ENCODE measurements at regions not wholly inside any gene's neighbourhood (a gene's known extent, or its start where the extent isn't known, plus 50 kb on each side); places are given as distances from the start of the nearest gene placed in this dataset.
"Not testable (repeated sequence)": the region's sequence is repeated elsewhere in the genome, so short reads cannot be mapped to it uniquely, and the experiment has no call there.

DNA sequence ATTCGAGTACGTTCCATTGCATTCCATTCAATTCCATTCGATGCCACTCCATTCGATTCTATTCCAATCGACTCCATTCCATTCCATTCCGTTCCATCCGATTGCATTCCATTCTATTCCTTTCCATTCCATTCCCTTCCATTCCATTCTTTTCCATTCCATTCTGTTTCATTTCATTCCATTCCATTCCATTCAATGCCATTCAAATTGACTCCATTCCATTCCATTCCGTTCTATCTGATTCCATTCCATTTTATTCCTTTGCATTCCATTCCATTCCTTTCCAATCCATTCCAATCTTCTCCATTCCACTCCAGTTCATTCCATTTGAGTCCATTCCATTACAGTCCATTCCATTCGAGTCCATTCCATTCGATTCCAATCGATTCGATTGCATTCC is 2580.0 kb upstream of the TPTE start:
- H3K27me3 ChIP-seq (replicated peaks; ENCODE audit: control insufficient read depth, insufficient read depth, low read length); H3K4me3 ChIP-seq (ENCODE audit: low read length); H3K36me3 ChIP-seq (ENCODE audit: control insufficient read depth, insufficient read depth, low read length, severe bottlenecking); H3K9ac ChIP-seq (ENCODE audit: low read length); H3K4me1 ChIP-seq (ENCODE audit: control insufficient read depth, insufficient read depth, low read length); DNase-seq (ENCODE audit: low read depth): not testable (repeated sequence)
- peaks cover 89% of the 10 kb centered on the region for H3K9me3 ChIP-seq (ENCODE audit: control insufficient read depth, low read length)

DNA sequence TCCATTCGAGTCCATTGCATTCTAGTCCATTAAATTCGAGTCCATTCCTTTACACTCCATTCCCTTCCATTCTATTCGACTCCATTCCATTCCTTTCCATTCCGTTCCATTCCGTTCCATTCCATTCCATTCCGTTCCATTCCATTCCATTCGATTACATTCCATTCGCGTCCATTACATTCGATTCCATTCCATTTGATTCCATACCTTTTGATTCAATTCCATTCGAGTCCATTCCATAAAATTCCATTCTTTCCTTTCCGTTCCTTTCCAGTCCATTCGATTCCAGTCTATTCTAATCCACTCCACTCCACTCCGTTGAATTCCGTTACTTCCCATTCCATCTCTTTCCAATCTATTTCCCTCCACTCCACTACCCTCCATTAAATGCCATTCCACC is 2579.2 kb upstream of the TPTE start:
- H3K27me3 ChIP-seq (replicated peaks; ENCODE audit: control insufficient read depth, insufficient read depth, low read length); DNase-seq (ENCODE audit: low read depth); H3K9ac ChIP-seq (ENCODE audit: low read length); H3K36me3 ChIP-seq (ENCODE audit: control insufficient read depth, insufficient read depth, low read length, severe bottlenecking); H3K4me1 ChIP-seq (ENCODE audit: control insufficient read depth, insufficient read depth, low read length); H3K4me3 ChIP-seq (ENCODE audit: low read length): not testable (repeated sequence)
- H3K9me3 ChIP-seq (ENCODE audit: control insufficient read depth, low read length): peaks cover 91% of the 10 kb centered on the region

DNA sequence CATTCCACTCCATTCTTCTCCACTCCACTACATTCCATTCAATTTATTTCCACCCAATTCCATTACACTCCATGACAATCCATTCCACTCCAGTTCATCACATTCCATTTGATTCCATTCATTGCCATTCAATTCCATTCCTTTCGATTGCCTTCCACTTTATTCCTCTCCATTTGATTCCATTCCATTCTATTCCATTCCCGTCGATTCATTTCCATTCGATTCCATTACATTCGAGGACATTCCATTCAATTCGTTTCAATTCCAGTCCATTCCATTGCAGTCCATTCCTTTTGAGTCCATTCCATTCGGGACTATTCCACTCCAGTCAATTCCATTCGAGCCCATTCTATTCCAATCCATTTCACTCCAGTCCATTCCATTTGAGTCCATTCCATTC is 2577.8 kb upstream of the TPTE start:
- not testable (repeated sequence) for H3K36me3 ChIP-seq (ENCODE audit: control insufficient read depth, insufficient read depth, low read length, severe bottlenecking)

DNA sequence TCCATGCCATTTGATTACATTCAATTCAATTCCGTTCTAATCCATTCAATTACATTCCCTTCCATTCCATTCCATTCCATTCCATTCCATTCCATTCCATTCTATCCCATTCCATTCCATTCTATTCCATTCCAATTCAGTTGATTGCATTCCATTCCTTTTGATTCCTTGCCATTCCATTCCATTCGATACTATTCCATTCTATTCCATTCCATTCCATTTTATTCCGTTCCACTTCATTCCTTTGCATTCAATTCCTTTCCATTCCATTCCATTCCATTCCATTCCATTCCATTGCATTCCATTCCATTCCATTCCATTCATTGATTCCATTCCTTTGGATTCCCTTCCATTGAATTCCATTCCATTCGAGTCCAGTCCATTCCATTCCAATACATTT is 2574.0 kb upstream of the TPTE start:
- no peaks in the 10 kb centered on the region for H3K27me3 ChIP-seq (replicated peaks; ENCODE audit: control insufficient read depth, insufficient read depth, low read length)
- peaks cover 92% of the 10 kb centered on the region for H3K9me3 ChIP-seq (ENCODE audit: control insufficient read depth, low read length)
- H3K9ac ChIP-seq (ENCODE audit: low read length): no peak overlapping the region
- no peak overlapping the region for H3K4me3 ChIP-seq (ENCODE audit: low read length)
- DNase-seq (ENCODE audit: low read depth): no peak
- no peaks in the 10 kb centered on the region for H3K4me1 ChIP-seq (ENCODE audit: control insufficient read depth, insufficient read depth, low read length)
- no peaks in the 10 kb centered on the region for H3K36me3 ChIP-seq (ENCODE audit: control insufficient read depth, insufficient read depth, low read length, severe bottlenecking)

More for the DNA sequence above, 2577.8 kb upstream of the TPTE start:
- peaks cover 90% of the 10 kb centered on the region for H3K9me3 ChIP-seq (ENCODE audit: control insufficient read depth, low read length)
- not testable (repeated sequence) for H3K4me3 ChIP-seq (ENCODE audit: low read length); H3K27me3 ChIP-seq (replicated peaks; ENCODE audit: control insufficient read depth, insufficient read depth, low read length); H3K4me1 ChIP-seq (ENCODE audit: control insufficient read depth, insufficient read depth, low read length); H3K9ac ChIP-seq (ENCODE audit: low read length); DNase-seq (ENCODE audit: low read depth)

DNA sequence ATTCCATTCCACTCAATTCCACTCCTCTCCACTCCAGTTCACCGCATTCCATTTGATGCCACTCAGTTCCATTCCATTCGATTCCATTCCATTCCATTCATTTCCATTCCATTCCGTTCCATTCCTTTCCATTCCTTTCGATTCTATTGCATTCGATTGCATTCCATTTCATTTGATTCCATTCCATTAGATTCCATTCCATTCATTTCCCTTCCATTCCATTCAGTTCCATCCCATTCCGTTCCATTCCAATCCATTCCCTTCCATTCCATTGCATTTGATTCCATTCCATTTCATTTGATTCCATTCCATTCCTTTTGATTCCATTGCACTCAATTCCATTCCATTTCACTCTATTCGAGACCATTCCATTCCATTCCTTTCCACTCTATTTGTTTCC is 2572.7 kb upstream of the TPTE start:
- not testable (repeated sequence) for H3K36me3 ChIP-seq (ENCODE audit: control insufficient read depth, insufficient read depth, low read length, severe bottlenecking); H3K4me1 ChIP-seq (ENCODE audit: control insufficient read depth, insufficient read depth, low read length); H3K4me3 ChIP-seq (ENCODE audit: low read length); H3K9ac ChIP-seq (ENCODE audit: low read length); H3K27me3 ChIP-seq (replicated peaks; ENCODE audit: control insufficient read depth, insufficient read depth, low read length); DNase-seq (ENCODE audit: low read depth)
- H3K9me3 ChIP-seq (ENCODE audit: control insufficient read depth, low read length): peaks cover 91% of the 10 kb centered on the region

DNA sequence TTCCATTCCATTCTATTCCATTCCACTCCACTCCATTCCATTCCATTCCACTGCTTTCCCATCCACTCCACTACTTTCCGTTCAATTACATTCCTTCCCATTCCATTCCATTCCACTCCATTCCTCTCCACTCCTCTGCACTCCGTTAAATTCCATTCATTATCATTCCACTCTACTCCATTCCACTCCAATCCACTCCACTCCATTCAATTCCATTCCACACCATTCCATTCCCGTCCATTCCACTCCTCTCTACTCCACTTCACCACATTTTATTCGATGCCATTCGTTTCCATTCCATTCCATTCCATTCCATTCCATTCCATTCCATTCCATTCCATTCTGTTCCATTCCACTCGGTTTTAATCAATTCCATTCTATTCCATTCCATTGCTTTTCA is 2571.5 kb upstream of the TPTE start:
- not testable (repeated sequence) for H3K36me3 ChIP-seq (ENCODE audit: control insufficient read depth, insufficient read depth, low read length, severe bottlenecking); H3K27me3 ChIP-seq (replicated peaks; ENCODE audit: control insufficient read depth, insufficient read depth, low read length); H3K9ac ChIP-seq (ENCODE audit: low read length); DNase-seq (ENCODE audit: low read depth); H3K4me3 ChIP-seq (ENCODE audit: low read length); H3K4me1 ChIP-seq (ENCODE audit: control insufficient read depth, insufficient read depth, low read length)
- H3K9me3 ChIP-seq (ENCODE audit: control insufficient read depth, low read length): peaks cover 91% of the 10 kb centered on the region

DNA sequence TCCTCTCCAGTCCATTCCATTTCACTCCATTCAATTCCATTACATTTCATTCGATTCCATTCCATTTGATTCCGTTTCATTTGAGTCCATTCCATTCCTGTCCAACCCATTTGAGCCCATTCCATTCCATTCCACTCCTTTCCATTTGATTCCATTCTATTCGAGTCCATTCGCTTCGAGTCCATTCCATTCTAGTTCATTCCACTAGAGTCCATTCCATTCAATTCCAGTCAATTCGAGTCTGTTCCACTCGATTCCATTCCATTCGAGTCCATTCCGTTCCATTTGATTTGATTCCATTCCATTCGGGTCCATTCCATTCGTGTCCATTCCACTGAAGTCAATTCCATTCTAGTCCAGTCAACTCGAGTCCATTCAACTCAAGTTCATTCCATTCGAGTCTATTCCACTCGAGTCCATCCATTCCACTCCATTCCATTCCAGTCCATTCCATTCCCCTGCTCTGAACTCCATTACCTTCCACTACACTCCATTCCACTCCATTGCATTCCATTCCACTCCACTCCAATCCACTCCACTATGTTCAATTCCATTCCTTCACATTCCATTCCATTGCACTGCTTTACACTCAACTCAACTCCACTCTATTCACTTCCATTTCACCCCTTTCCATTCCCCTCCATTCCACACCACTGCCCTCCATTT is 2569.4 kb upstream of the TPTE start:
- Histone ChIP-seq H3K9ac (ENCODE audit: low read length) (no peak overlapping the region), H3K9me3 (ENCODE audit: control insufficient read depth, low read length) (peaks cover 86% of the 10 kb centered on the region), H3K4me1 (ENCODE audit: control insufficient read depth, insufficient read depth, low read length) (no peaks in the 10 kb centered on the region), H3K27me3 (replicated peaks; ENCODE audit: control insufficient read depth, insufficient read depth, low read length) (no peaks in the 10 kb centered on the region), H3K36me3 (ENCODE audit: control insufficient read depth, insufficient read depth, low read length, severe bottlenecking) (no peaks in the 10 kb centered on the region), H3K4me3 (ENCODE audit: low read length) (no peak overlapping the region)
- no peak for DNase-seq (ENCODE audit: low read depth)

DNA sequence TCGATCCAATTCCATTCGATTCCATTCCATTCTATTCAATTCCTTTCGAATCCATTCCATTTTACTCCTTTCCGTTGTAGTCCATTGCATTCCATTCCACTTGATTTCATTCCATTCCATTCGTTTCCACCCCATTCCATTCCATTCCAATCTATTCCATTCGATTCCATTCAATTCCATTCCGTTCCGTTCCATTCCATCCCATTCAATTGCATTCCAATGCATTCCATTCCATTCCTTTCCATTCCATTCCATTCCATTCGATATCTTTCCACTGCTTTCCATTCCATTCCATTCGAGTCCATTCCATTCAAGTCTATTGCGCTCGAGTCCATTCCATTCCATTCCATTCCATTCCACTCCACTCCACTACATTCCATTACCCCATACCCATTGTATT is 2568.7 kb upstream of the TPTE start:
- Histone ChIP-seq H3K9me3 (ENCODE audit: control insufficient read depth, low read length) (peaks cover 83% of the 10 kb centered on the region), H3K4me1 (ENCODE audit: control insufficient read depth, insufficient read depth, low read length) (no peaks in the 10 kb centered on the region), H3K9ac (ENCODE audit: low read length) (no peak overlapping the region), H3K27me3 (replicated peaks; ENCODE audit: control insufficient read depth, insufficient read depth, low read length) (no peaks in the 10 kb centered on the region), H3K36me3 (ENCODE audit: control insufficient read depth, insufficient read depth, low read length, severe bottlenecking) (no peaks in the 10 kb centered on the region), H3K4me3 (ENCODE audit: low read length) (no peak overlapping the region)
- no peak for DNase-seq (ENCODE audit: low read depth)

DNA sequence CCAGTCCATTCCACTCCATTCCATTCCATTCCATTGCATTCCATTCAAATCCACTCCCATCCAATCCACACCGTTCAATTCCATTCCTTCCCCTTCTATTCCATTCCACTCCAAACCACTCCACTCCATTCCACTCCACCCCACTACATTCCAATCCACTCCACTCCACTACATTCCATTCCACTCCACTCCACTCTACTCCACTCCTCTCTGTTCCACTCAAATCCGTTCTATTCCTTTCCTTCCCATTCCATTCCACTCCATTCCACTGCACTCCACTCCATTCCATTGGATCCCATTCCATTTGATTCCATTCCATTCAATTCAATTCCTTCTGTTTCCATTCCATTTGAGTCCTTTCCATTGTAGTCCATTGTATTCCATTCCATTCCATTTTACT is 2568.3 kb upstream of the TPTE start:
- no peaks in the 10 kb centered on the region for H3K36me3 ChIP-seq (ENCODE audit: control insufficient read depth, insufficient read depth, low read length, severe bottlenecking)
- no peak overlapping the region for H3K4me3 ChIP-seq (ENCODE audit: low read length)
- no peak overlapping the region for H3K9ac ChIP-seq (ENCODE audit: low read length)
- H3K27me3 ChIP-seq (replicated peaks; ENCODE audit: control insufficient read depth, insufficient read depth, low read length): no peaks in the 10 kb centered on the region
- H3K9me3 ChIP-seq (ENCODE audit: control insufficient read depth, low read length): peaks cover 83% of the 10 kb centered on the region
- no peaks in the 10 kb centered on the region for H3K4me1 ChIP-seq (ENCODE audit: control insufficient read depth, insufficient read depth, low read length)
- DNase-seq (ENCODE audit: low read depth): no peak

DNA sequence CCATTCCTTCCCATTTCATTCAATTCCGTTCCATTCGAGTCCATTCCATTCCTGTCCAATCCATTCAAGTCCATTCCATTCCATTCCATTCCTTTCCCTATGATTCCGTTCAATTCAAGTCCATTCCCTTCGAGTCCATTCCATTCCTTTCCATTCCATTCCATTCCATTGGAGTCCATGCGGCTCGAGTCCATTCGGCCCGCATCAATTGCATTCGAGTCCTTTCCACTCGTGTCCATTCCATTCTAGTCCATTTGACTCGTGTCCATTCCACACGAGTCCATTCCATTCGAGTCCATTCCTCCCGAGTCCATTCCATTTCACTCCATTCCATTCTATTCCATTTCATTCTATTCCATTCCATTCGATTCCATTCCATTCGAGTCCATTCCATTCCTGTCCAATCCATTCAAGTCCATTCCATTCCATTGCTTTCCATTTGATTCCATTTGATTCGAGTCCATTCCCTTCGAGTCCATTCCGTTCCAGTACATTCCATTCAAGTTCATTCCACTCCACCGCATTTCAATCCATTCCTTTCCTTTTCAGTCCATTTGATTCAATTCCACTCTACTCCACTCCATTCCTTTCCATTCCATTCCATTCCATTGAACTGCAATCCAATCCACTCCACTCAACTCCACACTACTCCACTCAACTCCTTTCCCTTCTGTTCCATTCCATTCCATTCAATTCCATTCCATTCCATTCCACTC is 2565.9 kb upstream of the TPTE start:
- not testable (repeated sequence) for DNase-seq (ENCODE audit: low read depth); H3K4me3 ChIP-seq (ENCODE audit: low read length)
- peaks cover 70% of the 10 kb centered on the region for H3K9me3 ChIP-seq (ENCODE audit: control insufficient read depth, low read length)

DNA sequence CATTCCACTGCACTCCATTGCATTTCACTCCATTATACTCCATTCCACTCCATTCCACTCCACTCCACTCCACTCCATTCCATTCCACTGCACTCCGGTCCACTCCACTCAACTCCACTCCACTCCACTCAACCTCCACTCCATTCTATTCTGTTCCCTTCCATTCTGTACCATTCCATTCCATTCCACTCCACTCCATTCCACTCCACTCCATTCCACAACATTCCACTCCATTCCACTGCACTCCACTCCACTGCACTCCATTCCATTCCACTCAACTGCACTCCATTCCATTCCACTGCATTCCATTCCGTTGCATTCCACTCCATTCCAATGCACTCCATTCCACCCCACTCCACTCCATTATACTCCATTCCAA is 2565.3 kb upstream of the TPTE start:
- H3K36me3 ChIP-seq (ENCODE audit: control insufficient read depth, insufficient read depth, low read length, severe bottlenecking); H3K9ac ChIP-seq (ENCODE audit: low read length); H3K27me3 ChIP-seq (replicated peaks; ENCODE audit: control insufficient read depth, insufficient read depth, low read length); DNase-seq (ENCODE audit: low read depth); H3K4me1 ChIP-seq (ENCODE audit: control insufficient read depth, insufficient read depth, low read length); H3K4me3 ChIP-seq (ENCODE audit: low read length): not testable (repeated sequence)
- H3K9me3 ChIP-seq (ENCODE audit: control insufficient read depth, low read length): peaks cover 70% of the 10 kb centered on the region

More for the DNA sequence above, 2565.9 kb upstream of the TPTE start:
- H3K4me1 ChIP-seq (ENCODE audit: control insufficient read depth, insufficient read depth, low read length); H3K9ac ChIP-seq (ENCODE audit: low read length); H3K36me3 ChIP-seq (ENCODE audit: control insufficient read depth, insufficient read depth, low read length, severe bottlenecking); H3K27me3 ChIP-seq (replicated peaks; ENCODE audit: control insufficient read depth, insufficient read depth, low read length): not testable (repeated sequence)
